HEK293 (cell line): ENCODE measurements at regions not wholly inside any gene's neighbourhood (a gene's known extent, or its start where the extent isn't known, plus 50 kb on each side); places are given as distances from the start of the nearest gene placed in this dataset.

Experiments
- CTCF ChIA-PET: fragments of 350-600 bp; formaldehyde crosslinking; extraction: SDS; loops from one replicate; lab custom pipeline; 2021; ENCODE audit warnings: antibody characterized with exemption; lab: Yijun Ruan, JAX
- POLR2A ChIA-PET: fragments of 300-600 bp; formaldehyde crosslinking; extraction: SDS; loops from one replicate; lab custom pipeline; 2020; ENCODE audit warnings: antibody characterized with exemption, inconsistent platforms; lab: Yijun Ruan, JAX
- H3K27ac ChIP-seq: fragments of 200-500 bp; sonication (Bioruptor generic); 2 replicates; pipeline ENCODE4 v1.5.1; 2014; ENCODE audit warnings: low read depth, low read length, control low read depth, inconsistent platforms; ENCODE audit errors: extremely low read depth
- H3K36me3 ChIP-seq, 2 experiments: fragments of 200-500 bp in 1 of 2; sonication (Bioruptor generic) in 1 of 2; 1 replicate in 1 of 2; 2 replicates in 1 of 2; pipeline ENCODE4 v1.5.1; 2014 to 2017; ENCODE audit warnings: inconsistent platforms in 2 of 2, low read length in 2 of 2; ENCODE audit not compliant: control insufficient read depth in 2 of 2, insufficient read depth in 1 of 2
- H3K4me1 ChIP-seq: fragments of 200-500 bp; sonication (Bioruptor generic); 2 replicates; pipeline ENCODE4 v1.5.1; 2014; ENCODE audit warnings: mild to moderate bottlenecking, low read length, inconsistent platforms; ENCODE audit not compliant: control insufficient read depth, insufficient read depth
- H3K4me3 ChIP-seq: 2 replicates; pipeline ENCODE4 v1.5.1; 2011; ENCODE audit warnings: low read depth, mild to moderate bottlenecking, control low read depth, low read length, moderate library complexity
- H3K9me3 ChIP-seq: fragments of 200-500 bp; sonication (Bioruptor generic); 2 replicates; pipeline ENCODE4 v1.5.1; 2014; ENCODE audit warnings: low read depth, low read length, inconsistent platforms; ENCODE audit not compliant: control insufficient read depth, insufficient read depth
- GFI1B ChIP-seq: fragments of 450-650 bp; formaldehyde crosslinking; IDR thresholded peaks from 2 replicates; pipeline ENCODE4 v1.5.1; 2016; ENCODE audit warnings: missing biosample characterization, missing genetic modification characterization
- HOXA7 ChIP-seq: sonication (generic); formaldehyde crosslinking; IDR thresholded peaks from 2 replicates; pipeline ENCODE4 v1.8.1; 2022; ENCODE audit warnings: missing genetic modification reagents, borderline replicate concordance
- HOXD13 ChIP-seq: sonication (generic); formaldehyde crosslinking; IDR thresholded peaks from 2 replicates; pipeline ENCODE4 v1.8.0; 2022; ENCODE audit warnings: missing genetic modification reagents, borderline replicate concordance
- KLF1 ChIP-seq: fragments of 450-650 bp; formaldehyde crosslinking; IDR thresholded peaks from 2 replicates; pipeline ENCODE4 v1.5.1; 2016; ENCODE audit warnings: missing biosample characterization, missing genetic modification characterization
- OSR2 ChIP-seq: fragments of 450-650 bp; formaldehyde crosslinking; IDR thresholded peaks from 2 replicates; pipeline ENCODE4 v1.5.1; 2016; ENCODE audit warnings: missing biosample characterization, missing genetic modification characterization
- ZBTB48 ChIP-seq: fragments of 450-650 bp; formaldehyde crosslinking; IDR thresholded peaks from 2 replicates; pipeline ENCODE4 v1.5.1; 2016; ENCODE audit warnings: missing biosample characterization, missing genetic modification characterization
- ZNF10 ChIP-seq: fragments of 450-650 bp; formaldehyde crosslinking; IDR thresholded peaks from 2 replicates; pipeline ENCODE4 v1.5.1; 2017; ENCODE audit warnings: missing biosample characterization, missing genetic modification characterization
- ZNF175 ChIP-seq: fragments of 450-650 bp; formaldehyde crosslinking; IDR thresholded peaks from 2 replicates; pipeline ENCODE4 v1.5.1; 2016; ENCODE audit warnings: missing biosample characterization, missing genetic modification characterization
- ZNF202 ChIP-seq: fragments of 450-650 bp; formaldehyde crosslinking; IDR thresholded peaks from 2 replicates; pipeline ENCODE4 v1.5.1; 2016; ENCODE audit warnings: missing biosample characterization, missing genetic modification characterization, borderline replicate concordance
- ZNF394 ChIP-seq: fragments of 450-650 bp; formaldehyde crosslinking; IDR thresholded peaks from 2 replicates; pipeline ENCODE4 v1.5.1; 2016; ENCODE audit warnings: missing biosample characterization, missing genetic modification characterization, mild to moderate bottlenecking, moderate library complexity, borderline replicate concordance
- ZNF404 ChIP-seq: fragments of 450-650 bp; formaldehyde crosslinking; IDR thresholded peaks from 2 replicates; pipeline ENCODE4 v1.5.1; 2017; ENCODE audit warnings: missing biosample characterization, missing genetic modification characterization
- ZNF433 ChIP-seq: fragments of 450-650 bp; formaldehyde crosslinking; IDR thresholded peaks from 2 replicates; pipeline ENCODE4 v1.5.1; 2016; ENCODE audit warnings: missing biosample characterization, missing genetic modification characterization, low read depth
- ZNF623 ChIP-seq: fragments of 450-650 bp; formaldehyde crosslinking; IDR thresholded peaks from 2 replicates; pipeline ENCODE4 v1.5.1; 2016; ENCODE audit warnings: missing biosample characterization, missing genetic modification characterization
- ZNF629 ChIP-seq: fragments of 450-650 bp; formaldehyde crosslinking; IDR thresholded peaks from 2 replicates; pipeline ENCODE4 v1.5.1; 2017; ENCODE audit warnings: missing biosample characterization, missing genetic modification characterization
- ZNF654 ChIP-seq: fragments of 450-650 bp; formaldehyde crosslinking; IDR thresholded peaks from 2 replicates; pipeline ENCODE4 v1.5.1; 2016; ENCODE audit warnings: low read depth, missing biosample characterization, missing genetic modification characterization
- ZNF692 ChIP-seq: fragments of 450-650 bp; formaldehyde crosslinking; IDR thresholded peaks from 2 replicates; pipeline ENCODE4 v1.5.1; 2016; ENCODE audit warnings: missing biosample characterization, missing genetic modification characterization
- ZNF76 ChIP-seq: fragments of 450-650 bp; formaldehyde crosslinking; IDR thresholded peaks from 2 replicates; pipeline ENCODE4; 2016; ENCODE audit warnings: low read depth, missing biosample characterization, missing genetic modification characterization, borderline replicate concordance
- ZNF843 ChIP-seq: fragments of 450-650 bp; formaldehyde crosslinking; IDR thresholded peaks from 2 replicates; pipeline ENCODE4 v1.5.1; 2016; ENCODE audit warnings: missing biosample characterization, missing genetic modification characterization
- TF ChIP-seq, protein P1 (sequence below): fragments of 450-650 bp; formaldehyde crosslinking; IDR thresholded peaks from 2 replicates; pipeline ENCODE4 v1.5.1; 2016; ENCODE audit warnings: missing biosample characterization, missing genetic modification characterization
- TF ChIP-seq, protein P2 (sequence below): fragments of 450-650 bp; formaldehyde crosslinking; IDR thresholded peaks from 2 replicates; pipeline ENCODE4 v1.5.1; 2016; ENCODE audit warnings: missing biosample characterization, missing genetic modification characterization
- TF ChIP-seq, protein P3 (sequence below): fragments of 450-650 bp; formaldehyde crosslinking; IDR thresholded peaks from 2 replicates; pipeline ENCODE4 v1.5.1; 2017; ENCODE audit warnings: missing biosample characterization, missing genetic modification characterization
- TF ChIP-seq, protein P4 (sequence below): fragments of 450-650 bp; formaldehyde crosslinking; IDR thresholded peaks from 2 replicates; pipeline ENCODE4 v1.5.1; 2017; ENCODE audit warnings: missing biosample characterization, missing genetic modification characterization
- TF ChIP-seq, protein P5 (sequence below): fragments of 450-650 bp; formaldehyde crosslinking; IDR thresholded peaks from 2 replicates; pipeline ENCODE4 v1.5.1; 2016; ENCODE audit warnings: missing biosample characterization, missing genetic modification characterization, low read depth
- TF ChIP-seq, protein P6 (sequence below): fragments of 450-650 bp; formaldehyde crosslinking; IDR thresholded peaks from 2 replicates; pipeline ENCODE4 v1.5.1; 2016; ENCODE audit warnings: missing biosample characterization, missing genetic modification characterization

DNA sequence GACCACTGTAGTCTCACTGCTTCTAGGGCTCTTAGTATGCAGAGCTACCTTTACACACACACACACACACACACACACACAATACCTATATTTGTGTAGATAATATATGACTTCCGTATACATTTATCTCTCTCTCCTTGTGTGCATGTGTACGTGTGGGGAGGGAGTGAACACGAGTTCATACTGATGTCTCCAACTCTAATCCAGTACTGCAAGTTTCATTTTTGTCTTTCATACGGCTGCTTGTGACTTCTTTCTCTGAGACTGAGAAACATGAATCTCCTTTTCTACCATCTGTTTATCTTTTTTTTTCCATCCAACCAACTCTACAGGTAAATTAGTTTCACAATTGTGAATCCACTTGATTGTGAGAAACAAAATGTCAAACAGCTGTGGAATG lies 1229.5 kb upstream of the AGA start:
- ChIA-PET CTCF (no interaction called here), POLR2A (no interaction called here)
- no peaks in the 10 kb centered on the region for H3K4me1 ChIP-seq
- H3K4me3 ChIP-seq, result no peak overlapping the region
- H3K36me3 ChIP-seq, result no peaks in the 10 kb centered on the region
- TF ChIP-seq ZNF629 (tag by site-specific recombination), result no peak
- TF ChIP-seq, protein P1, sequence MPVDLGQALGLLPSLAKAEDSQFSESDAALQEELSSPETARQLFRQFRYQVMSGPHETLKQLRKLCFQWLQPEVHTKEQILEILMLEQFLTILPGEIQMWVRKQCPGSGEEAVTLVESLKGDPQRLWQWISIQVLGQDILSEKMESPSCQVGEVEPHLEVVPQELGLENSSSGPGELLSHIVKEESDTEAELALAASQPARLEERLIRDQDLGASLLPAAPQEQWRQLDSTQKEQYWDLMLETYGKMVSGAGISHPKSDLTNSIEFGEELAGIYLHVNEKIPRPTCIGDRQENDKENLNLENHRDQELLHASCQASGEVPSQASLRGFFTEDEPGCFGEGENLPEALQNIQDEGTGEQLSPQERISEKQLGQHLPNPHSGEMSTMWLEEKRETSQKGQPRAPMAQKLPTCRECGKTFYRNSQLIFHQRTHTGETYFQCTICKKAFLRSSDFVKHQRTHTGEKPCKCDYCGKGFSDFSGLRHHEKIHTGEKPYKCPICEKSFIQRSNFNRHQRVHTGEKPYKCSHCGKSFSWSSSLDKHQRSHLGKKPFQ (tag by site-specific recombination), result no peak
- TF ChIP-seq ZNF623, result no peak
- no peak for TF ChIP-seq ZNF654 (tag by site-specific recombination)
- TF ChIP-seq ZNF175, result no peak
- no peak for TF ChIP-seq ZNF404
- no peak for TF ChIP-seq ZNF76 (tag by site-specific recombination)
- TF ChIP-seq HOXD13 (CRISPR knock-in tag), result no peak
- no peak for TF ChIP-seq ZNF433
- no peak overlapping the region for H3K27ac ChIP-seq
- H3K9me3 ChIP-seq, result no peaks in the 10 kb centered on the region

- Histone ChIP-seq H3K36me3 (no peaks in the 10 kb centered on the region), H3K9me3 (no peaks in the 10 kb centered on the region), H3K27ac (no peak overlapping the region), H3K4me3 (no peak overlapping the region), H3K4me1 (no peaks in the 10 kb centered on the region)
- ChIA-PET POLR2A (no interaction called here), CTCF (no interaction called here)
- TF ChIP-seq, protein P2, sequence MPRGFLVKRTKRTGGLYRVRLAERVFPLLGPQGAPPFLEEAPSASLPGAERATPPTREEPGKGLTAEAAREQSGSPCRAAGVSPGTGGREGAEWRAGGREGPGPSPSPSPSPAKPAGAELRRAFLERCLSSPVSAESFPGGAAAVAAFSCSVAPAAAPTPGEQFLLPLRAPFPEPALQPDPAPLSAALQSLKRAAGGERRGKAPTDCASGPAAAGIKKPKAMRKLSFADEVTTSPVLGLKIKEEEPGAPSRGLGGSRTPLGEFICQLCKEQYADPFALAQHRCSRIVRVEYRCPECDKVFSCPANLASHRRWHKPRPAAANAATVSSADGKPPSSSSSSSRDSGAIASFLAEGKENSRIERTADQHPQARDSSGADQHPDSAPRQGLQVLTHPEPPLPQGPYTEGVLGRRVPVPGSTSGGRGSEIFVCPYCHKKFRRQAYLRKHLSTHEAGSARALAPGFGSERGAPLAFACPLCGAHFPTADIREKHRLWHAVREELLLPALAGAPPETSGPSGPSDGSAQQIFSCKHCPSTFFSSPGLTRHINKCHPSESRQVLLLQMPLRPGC, result no peak
- TF ChIP-seq ZNF10 (tag by site-specific recombination), result no peak
- TF ChIP-seq HOXA7, result no peak
- TF ChIP-seq ZBTB48 (tag by site-specific recombination), result no peak
- no peak for TF ChIP-seq OSR2
- TF ChIP-seq KLF1, result no peak
- TF ChIP-seq, protein P3, sequence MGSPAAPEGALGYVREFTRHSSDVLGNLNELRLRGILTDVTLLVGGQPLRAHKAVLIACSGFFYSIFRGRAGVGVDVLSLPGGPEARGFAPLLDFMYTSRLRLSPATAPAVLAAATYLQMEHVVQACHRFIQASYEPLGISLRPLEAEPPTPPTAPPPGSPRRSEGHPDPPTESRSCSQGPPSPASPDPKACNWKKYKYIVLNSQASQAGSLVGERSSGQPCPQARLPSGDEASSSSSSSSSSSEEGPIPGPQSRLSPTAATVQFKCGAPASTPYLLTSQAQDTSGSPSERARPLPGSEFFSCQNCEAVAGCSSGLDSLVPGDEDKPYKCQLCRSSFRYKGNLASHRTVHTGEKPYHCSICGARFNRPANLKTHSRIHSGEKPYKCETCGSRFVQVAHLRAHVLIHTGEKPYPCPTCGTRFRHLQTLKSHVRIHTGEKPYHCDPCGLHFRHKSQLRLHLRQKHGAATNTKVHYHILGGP (tag by site-specific recombination), result no peak
- TF ChIP-seq ZNF692 (tag by site-specific recombination), result no peak
- TF ChIP-seq ZNF843 (tag by site-specific recombination), result no peak
- no peak for TF ChIP-seq ZNF202
- TF ChIP-seq, protein P4, sequence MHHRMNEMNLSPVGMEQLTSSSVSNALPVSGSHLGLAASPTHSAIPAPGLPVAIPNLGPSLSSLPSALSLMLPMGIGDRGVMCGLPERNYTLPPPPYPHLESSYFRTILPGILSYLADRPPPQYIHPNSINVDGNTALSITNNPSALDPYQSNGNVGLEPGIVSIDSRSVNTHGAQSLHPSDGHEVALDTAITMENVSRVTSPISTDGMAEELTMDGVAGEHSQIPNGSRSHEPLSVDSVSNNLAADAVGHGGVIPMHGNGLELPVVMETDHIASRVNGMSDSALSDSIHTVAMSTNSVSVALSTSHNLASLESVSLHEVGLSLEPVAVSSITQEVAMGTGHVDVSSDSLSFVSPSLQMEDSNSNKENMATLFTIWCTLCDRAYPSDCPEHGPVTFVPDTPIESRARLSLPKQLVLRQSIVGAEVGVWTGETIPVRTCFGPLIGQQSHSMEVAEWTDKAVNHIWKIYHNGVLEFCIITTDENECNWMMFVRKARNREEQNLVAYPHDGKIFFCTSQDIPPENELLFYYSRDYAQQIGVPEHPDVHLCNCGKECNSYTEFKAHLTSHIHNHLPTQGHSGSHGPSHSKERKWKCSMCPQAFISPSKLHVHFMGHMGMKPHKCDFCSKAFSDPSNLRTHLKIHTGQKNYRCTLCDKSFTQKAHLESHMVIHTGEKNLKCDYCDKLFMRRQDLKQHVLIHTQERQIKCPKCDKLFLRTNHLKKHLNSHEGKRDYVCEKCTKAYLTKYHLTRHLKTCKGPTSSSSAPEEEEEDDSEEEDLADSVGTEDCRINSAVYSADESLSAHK (tag by site-specific recombination), result no peak
- TF ChIP-seq, protein P5, sequence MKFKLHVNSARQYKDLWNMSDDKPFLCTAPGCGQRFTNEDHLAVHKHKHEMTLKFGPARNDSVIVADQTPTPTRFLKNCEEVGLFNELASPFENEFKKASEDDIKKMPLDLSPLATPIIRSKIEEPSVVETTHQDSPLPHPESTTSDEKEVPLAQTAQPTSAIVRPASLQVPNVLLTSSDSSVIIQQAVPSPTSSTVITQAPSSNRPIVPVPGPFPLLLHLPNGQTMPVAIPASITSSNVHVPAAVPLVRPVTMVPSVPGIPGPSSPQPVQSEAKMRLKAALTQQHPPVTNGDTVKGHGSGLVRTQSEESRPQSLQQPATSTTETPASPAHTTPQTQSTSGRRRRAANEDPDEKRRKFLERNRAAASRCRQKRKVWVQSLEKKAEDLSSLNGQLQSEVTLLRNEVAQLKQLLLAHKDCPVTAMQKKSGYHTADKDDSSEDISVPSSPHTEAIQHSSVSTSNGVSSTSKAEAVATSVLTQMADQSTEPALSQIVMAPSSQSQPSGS (tag by site-specific recombination), result no peak
- TF ChIP-seq, protein P6, sequence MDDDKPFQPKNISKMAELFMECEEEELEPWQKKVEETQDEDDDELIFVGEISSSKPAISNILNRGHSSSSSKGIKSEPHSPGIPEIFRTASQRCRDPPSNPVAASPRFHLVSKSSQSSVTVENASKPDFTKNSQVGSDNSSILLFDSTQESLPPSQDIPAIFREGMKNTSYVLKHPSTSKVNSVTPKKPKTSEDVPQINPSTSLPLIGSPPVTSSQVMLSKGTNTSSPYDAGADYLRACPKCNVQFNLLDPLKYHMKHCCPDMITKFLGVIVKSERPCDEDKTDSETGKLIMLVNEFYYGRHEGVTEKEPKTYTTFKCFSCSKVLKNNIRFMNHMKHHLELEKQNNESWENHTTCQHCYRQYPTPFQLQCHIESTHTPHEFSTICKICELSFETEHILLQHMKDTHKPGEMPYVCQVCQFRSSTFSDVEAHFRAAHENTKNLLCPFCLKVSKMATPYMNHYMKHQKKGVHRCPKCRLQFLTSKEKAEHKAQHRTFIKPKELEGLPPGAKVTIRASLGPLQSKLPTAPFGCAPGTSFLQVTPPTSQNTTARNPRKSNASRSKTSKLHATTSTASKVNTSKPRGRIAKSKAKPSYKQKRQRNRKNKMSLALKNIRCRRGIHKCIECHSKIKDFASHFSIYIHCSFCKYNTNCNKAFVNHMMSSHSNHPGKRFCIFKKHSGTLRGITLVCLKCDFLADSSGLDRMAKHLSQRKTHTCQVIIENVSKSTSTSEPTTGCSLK (tag by site-specific recombination), result no peak
- no peak for TF ChIP-seq ZNF394 (tag by site-specific recombination)
- TF ChIP-seq GFI1B (tag by site-specific recombination), result no peak
- TF ChIP-seq ZNF654 (tag by site-specific recombination), result no peak
These were observed 1230.3 kb upstream of the AGA start for GRCh38 chr4:178672512-178672911.
